Activated naive CD4-positive, alpha-beta T cell treated with anti-CD3 and anti-CD28 coated beads, Interleukin-2, amount 50 U/mL, for 16 hours (primary cell): ENCODE measurements at regions not wholly inside any gene's neighbourhood (a gene's known extent, or its start where the extent isn't known, plus 50 kb on each side); places are given as distances from the start of the nearest gene placed in this dataset.
"Not testable (repeated sequence)": the region's sequence is repeated elsewhere in the genome, so short reads cannot be mapped to it uniquely, and the experiment has no call there.

Source experiments
- DNase-seq: peaks from one replicate; pipeline ENCODE4 v3.0.0-alpha.2; 2020

- no peak for DNase-seq
Measured at GRCh38 chr5:87733897-87734296, 321.2 kb upstream of the CCNH start.

- DNase-seq = no peak
Measured at GRCh38 chr5:87732875-87733768, 320.4 kb upstream of the CCNH start.

- DNase-seq = no peak
Measured at GRCh38 chr5:87729781-87730180, 317.1 kb upstream of the CCNH start.

GRCh38 chr5:87722286-87722685 lies 309.6 kb upstream of the CCNH start:
- DNase-seq = no peak

GRCh38 chr5:87718224-87718925 lies 305.6 kb upstream of the CCNH start:
- not testable (repeated sequence) for DNase-seq

GRCh38 chr5:87717761-87718160 lies 305.0 kb upstream of the CCNH start:
- DNase-seq = no peak

GRCh38 chr5:87705876-87706275 lies 293.1 kb upstream of the CCNH start:
- no peak for DNase-seq

- DNase-seq = no peak
Measured at GRCh38 chr5:87686975-87687374, 274.2 kb upstream of the CCNH start.

- DNase-seq = no peak
Measured at GRCh38 chr5:87686018-87686417, 273.3 kb upstream of the CCNH start.

- no peak for DNase-seq
Measured at GRCh38 chr5:87674235-87674634, 261.5 kb upstream of the CCNH start.

GRCh38 chr5:87671146-87671545 lies 258.4 kb upstream of the CCNH start:
- no peak for DNase-seq

- no peak for DNase-seq
Measured at GRCh38 chr5:87665166-87665565, 252.4 kb upstream of the CCNH start.

GRCh38 chr5:87661784-87662566 lies 249.2 kb upstream of the CCNH start:
- DNase-seq = no peak

GRCh38 chr5:87653242-87653641 lies 240.5 kb upstream of the CCNH start:
- no peak for DNase-seq

- no peak for DNase-seq
Measured at GRCh38 chr5:87650284-87650683, 237.6 kb upstream of the CCNH start.

GRCh38 chr5:87649455-87649854 lies 236.7 kb upstream of the CCNH start:
- no peak for DNase-seq

- no peak for DNase-seq
Measured at GRCh38 chr5:87645224-87645623, 232.5 kb upstream of the CCNH start.

- DNase-seq = no peak
Measured at GRCh38 chr5:87640902-87641301, 228.2 kb upstream of the CCNH start.

GRCh38 chr5:87627363-87627762 lies 214.6 kb upstream of the CCNH start:
- no peak for DNase-seq

- no peak for DNase-seq
Measured at GRCh38 chr5:87608385-87608784, 195.7 kb upstream of the CCNH start.

GRCh38 chr5:87605663-87606062 lies 192.9 kb upstream of the CCNH start:
- DNase-seq = no peak

- DNase-seq = no peak
Measured at GRCh38 chr5:87599778-87600177, 187.0 kb upstream of the CCNH start.

GRCh38 chr5:87598460-87598859 lies 185.7 kb upstream of the CCNH start:
- no peak for DNase-seq

GRCh38 chr5:87594566-87594965 lies 181.8 kb upstream of the CCNH start:
- DNase-seq = no peak
